ENCODE measurements at regions not wholly inside any gene's neighbourhood (a gene's known extent, or its start where the extent isn't known, plus 50 kb on each side); places are given as distances from the start of the nearest gene placed in this dataset.
"Not testable (repeated sequence)": the region's sequence is repeated elsewhere in the genome, so short reads cannot be mapped to it uniquely, and the experiment has no call there.

DNA sequence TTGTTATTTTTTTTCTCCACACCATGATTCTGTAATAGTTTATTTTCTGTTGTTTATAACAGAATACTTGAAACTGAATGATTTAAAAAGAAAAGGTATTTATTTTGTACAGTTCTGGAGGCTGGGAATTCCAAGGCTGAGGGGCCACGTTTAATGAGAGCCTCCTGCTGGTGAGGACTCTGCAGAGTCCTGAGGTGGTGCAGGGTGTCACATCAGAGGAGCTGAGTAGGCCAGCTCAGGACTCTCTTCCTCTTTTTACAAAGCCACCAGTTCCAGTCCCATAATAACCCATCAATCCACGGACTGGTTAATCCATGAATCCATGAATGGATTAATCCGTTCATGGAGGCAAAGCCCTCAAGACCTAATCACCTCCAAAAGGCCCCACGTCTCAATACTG is 71.6 kb downstream of the TFAP2A start:
- DNase-seq (ENCODE audit: low spot score), result no peak

DNA sequence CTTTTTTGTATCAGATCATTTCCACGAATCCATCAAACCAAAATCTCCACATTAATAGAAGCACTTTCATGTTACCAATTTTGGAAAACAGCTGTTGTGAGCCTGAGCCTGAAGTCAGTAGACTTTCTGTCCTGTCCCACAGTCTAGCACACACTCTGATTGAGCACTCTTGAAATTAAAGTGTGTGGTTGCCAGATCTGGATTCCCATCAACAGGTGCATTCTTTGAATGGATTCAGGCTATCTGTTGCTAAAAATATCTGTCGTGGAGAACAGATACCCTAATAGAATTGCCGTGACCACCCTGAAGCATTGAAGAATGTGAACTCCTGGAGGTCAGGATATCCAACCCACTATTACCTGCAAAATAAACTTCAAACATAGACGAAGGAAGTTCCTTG is 73.3 kb downstream of the TFAP2A start:
- no peak for DNase-seq (ENCODE audit: low spot score)

GRCh38 chr6:10338151-10338550 is 76.7 kb downstream of the TFAP2A start:
- DNase-seq (ENCODE audit: low spot score), result no peak

DNA sequence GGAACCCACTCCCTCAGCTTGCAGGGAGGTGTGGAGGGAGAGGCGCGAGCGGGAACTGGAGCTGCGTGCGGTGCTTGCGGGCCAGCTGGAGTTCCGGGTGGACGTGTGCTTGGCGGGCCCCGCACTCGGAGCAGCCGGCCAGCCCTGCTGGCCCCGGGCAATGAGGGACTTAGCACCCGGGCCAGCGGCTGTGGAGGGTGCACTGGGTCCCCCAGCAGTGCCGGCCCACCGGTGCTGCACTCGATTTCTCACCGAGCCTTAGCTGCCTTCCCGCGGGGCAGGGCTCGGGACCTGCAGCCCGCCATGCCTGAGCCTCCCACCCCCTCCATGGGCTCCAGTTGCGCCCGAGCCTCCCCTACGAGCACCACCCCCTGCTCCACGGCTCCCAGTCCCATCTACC is 77.5 kb downstream of the TFAP2A start:
- not testable (repeated sequence) for DNase-seq (ENCODE audit: low spot score)

DNA sequence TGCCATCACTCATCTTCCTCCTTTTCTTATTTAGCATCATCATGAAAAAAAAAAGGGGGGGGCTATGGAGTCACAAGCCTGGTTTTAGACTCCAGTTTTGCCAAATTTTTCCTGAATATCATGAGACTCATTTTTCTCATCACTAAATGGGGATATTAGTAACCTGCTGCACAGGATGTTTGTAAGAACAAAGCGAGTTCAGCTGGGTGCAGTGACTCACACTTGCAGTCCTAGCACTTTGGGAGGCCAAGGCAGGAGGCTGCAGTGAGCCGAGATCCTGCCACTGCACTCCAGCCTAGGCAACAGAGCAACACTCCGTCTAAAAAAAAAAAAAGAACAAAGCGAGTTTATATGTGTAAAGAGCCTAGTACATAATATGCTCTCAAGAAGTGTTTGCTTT is 82.8 kb downstream of the TFAP2A start:
- DNase-seq (ENCODE audit: low spot score), result no peak

- no peak for DNase-seq (ENCODE audit: low spot score)
These were observed 83.4 kb downstream of the TFAP2A start for GRCh38 chr6:10331334-10331968.

DNA sequence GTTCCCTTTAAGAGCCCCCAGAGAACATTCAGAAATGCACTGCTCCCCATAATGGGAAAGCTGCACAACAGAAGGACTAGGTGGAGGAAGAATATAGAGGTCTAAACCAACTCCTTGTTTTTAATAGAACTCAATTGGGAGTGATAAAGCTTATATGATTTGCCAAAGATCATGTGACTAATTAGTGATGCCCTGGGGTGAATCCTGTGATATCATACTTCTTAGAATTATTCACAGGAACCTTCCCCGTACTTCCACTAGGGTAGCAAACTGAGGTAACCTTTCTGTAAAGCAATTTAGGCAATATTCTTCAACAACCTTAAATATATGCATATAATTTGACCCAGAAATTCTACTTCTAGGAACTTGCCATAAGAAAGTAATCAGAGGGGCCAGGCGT is 84.4 kb downstream of the TFAP2A start:
- no peak for DNase-seq (ENCODE audit: low spot score)

- no peak for DNase-seq (ENCODE audit: low spot score)
These were observed 91.9 kb downstream of the TFAP2A start for GRCh38 chr6:10323018-10323417.

- DNase-seq (ENCODE audit: low spot score), result no peak
These were observed 94.6 kb downstream of the TFAP2A start for GRCh38 chr6:10320291-10320690.

- DNase-seq (ENCODE audit: low spot score), result no peak
These were observed 98.5 kb downstream of the TFAP2A start for GRCh38 chr6:10316373-10316721.

DNA sequence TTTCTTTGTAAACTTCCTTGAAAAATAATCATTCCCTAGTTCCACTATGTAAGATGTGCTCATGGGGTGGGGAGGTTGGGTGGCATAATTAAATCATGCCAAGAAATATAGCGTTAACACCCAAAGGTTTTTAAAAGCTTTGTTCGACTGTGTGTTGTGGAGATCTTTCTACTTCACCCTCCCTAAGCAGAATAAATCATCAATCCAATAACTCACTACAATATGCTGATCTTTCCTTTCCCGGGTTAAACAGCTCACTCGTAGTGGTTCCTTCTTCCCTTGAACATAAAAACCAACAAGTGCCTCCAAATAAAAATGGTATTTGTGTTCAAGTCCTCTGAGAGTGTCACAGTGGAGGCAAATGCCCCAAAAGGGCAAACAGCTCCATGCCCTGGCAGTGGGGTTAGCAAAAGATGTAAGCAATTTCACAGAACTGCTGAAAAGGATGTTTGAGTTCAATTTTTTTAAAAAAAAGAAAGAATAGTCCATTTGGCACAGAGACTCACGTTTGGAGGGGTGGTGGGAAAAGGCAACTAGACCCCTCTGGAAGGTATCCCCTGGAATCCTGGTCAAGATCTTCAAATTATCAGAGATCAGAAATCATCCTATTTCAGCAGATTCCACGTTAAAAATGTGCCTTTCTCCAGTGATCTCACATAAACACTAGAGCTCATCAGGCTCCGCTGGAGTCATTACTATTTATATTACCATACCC is 99.1 kb downstream of the TFAP2A start:
- no peak for DNase-seq (ENCODE audit: low spot score)

DNA sequence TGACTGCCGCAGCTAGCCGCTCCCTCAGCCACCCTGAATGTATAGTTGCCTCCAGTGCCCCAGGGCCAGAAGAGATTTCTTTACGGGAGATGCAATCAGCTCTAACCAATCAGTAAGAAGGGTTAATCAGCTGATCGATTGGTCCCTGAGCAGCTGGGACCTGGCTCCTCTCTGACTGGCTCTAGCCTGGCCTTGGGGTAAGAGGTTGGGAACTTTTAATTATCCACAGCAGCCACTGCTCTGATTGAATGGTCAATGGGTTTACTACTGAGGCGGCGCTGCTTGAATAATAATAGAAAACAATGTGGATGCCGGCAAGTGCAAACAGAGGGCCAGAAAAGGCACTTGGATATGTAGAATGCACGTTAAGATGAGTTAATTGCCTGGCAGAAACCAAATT is 99.8 kb downstream of the TFAP2A start:
- no peak for DNase-seq (ENCODE audit: low spot score)

DNA sequence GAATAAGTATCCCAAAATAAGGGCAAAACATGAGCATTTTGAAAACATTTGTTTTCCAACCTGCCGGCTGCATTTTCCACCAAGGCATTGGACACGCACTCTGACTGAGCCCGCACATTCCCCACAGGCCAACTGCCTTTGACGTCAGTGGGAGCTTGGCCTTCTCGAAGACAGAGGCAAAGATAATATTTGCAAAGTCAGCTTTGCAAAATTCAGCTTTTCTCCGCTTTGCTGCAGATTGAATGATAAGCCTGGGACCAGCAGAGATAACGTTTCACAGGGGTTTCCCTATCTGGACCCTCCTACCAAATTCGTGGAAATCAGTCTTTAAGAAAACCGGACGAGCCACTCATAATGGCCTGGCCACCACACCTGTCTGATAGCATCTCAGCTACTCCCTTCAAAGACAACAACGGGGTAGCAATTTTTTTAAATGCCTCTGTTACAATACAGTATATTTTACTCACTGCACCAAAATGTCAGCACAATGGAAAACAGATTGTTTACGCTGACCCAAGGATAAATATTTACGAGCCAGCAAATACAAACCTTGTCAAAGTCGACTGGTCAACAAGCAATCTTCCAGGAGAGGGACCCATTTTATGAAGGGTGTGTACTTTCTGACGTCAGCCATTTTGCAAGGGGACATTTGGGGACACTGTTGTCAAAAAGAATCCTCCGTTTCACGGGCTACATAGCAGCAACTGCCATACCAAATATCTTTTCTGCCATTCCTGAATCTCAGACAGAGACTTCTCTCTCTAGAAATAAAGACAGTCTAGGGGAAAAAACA is 100.5 kb downstream of the TFAP2A start:
- no peak for DNase-seq (ENCODE audit: low spot score)

DNA sequence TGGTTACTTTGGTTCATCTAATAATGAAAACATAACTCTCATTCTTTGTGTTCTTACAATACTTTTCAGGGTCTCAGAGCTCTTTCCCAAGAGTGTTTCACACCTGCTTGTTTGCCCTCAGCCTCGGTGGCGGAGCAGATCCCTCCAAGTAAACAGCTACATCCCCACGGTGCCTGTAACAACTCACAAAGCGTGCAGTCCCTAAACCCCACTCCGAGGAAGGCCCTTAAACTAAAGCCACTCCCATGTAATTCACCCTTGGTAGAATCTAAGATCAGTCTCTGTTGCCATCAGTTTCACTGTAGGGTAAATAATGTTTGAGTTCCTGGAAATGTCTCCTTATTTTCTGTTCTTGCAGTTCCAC is 101.1 kb downstream of the TFAP2A start:
- DNase-seq (ENCODE audit: low spot score), result no peak

DNA sequence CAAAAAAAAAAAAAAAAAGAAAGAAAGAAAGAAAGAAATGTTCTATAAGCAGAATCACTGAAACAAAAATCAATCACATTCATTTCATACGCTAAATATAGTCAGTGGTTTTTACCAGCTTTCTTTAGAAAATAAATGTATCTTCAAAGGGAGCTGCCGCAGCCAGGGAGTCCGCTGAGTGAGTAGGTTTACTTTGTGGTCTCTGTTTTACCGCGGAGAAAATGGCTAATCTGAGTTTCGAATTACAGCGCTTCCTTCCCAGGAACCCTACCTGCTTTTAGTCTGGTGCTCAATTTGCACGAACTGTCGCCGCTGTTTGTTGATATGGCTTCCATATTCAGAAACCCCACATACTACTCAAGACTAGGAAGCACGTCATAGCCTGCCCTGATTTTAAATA is 102.4 kb downstream of the TFAP2A start:
- DNase-seq (ENCODE audit: low spot score), result no peak

DNA sequence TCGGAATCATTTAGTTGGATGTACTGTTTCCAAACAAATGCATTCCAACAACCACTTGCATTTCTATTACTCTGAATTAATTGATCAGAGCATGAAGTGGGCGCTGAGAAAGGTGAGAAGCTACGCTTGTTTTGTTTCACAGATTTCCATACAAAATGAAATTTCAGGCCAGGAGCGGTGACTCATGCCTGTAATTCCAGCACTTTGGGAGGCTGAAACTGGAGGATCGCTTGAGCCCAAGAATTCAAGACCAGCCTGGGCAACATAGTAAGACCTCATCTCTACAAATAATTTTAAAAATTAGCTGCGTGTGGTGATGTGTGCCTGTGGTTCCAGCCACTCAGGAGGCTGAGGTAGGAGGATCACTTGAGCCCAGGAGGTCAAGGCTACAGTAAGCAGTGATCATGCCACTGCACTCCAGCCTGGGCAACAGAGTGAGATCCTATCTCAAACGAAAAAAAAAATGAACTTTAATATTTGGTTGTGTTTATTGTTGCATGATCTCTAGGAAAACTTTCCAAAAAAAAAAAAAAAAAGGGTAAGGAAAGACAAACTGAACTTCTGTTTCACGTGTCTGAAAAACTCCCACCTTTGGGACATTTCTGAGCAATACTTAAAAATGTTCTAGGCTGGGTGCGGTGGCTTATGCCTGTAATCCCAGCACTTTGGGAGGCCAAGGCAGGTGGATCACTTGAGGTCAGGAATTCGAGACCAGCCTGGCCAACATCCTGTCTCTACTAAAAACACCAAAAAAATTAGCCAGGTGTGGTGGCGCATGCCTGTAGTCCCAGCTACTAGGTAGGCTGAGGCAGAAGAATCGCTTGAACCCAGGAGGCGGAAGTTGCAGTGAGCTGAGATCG is 103.1 kb downstream of the TFAP2A start:
- not testable (repeated sequence) for DNase-seq (ENCODE audit: low spot score)

DNA sequence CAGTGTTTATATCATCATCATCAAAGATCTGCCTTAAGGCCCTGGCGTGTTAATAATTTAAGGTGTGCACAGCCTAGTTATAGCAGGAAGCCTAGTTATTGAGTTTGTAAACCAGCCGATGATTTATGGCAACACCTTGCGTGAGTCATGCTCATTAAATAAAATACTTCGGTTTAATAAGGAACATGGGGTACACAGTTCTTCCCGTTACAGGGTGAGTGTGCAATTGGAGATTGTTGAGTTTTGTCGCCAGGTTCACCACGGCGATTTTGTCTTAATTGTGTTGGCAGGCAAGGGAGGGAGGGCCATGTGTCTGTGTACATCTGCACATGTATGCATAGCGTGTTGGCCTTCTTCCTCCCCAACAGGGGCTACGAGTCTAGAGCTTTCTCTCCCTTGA is 104.0 kb downstream of the TFAP2A start:
- no peak for DNase-seq (ENCODE audit: low spot score)

- no peak for DNase-seq (ENCODE audit: low spot score)
These were observed 104.6 kb downstream of the TFAP2A start for GRCh38 chr6:10310330-10310653.

- DNase-seq (ENCODE audit: low spot score), result no peak
These were observed 105.2 kb downstream of the TFAP2A start for GRCh38 chr6:10309457-10310329.

- no peak for DNase-seq (ENCODE audit: low spot score)
These were observed 107.4 kb downstream of the TFAP2A start for GRCh38 chr6:10307476-10307875.

GRCh38 chr6:10307028-10307427 is 107.8 kb downstream of the TFAP2A start:
- DNase-seq (ENCODE audit: low spot score), result no peak
